H9 (cell line): ENCODE measurements at regions not wholly inside any gene's neighbourhood (a gene's known extent, or its start where the extent isn't known, plus 50 kb on each side); places are given as distances from the start of the nearest gene placed in this dataset.

Source experiments
- DNase-seq: peaks from one replicate; pipeline ENCODE4 v3.0.0-alpha.2; 2017
- H2AFZ ChIP-seq: one replicate; pipeline ENCODE4 v1.6.1; 2013; ENCODE audit warnings: mild to moderate bottlenecking, low read length, control low read depth, moderate library complexity
- H2AK5ac ChIP-seq: 2 replicates; pipeline ENCODE4 v1.6.1; 2013; ENCODE audit warnings: low read length, control low read depth, mixed read lengths; ENCODE audit not compliant: insufficient read length
- H2BK120ac ChIP-seq: one replicate; pipeline ENCODE4 v1.6.1; 2013; ENCODE audit warnings: low read depth, mild to moderate bottlenecking, low read length, control low read depth, inconsistent platforms; ENCODE audit not compliant: poor library complexity, severe bottlenecking
- H2BK12ac ChIP-seq: 2 replicates; pipeline ENCODE4 v1.6.1; 2013; ENCODE audit warnings: low read length, control low read depth, mixed read lengths, low read depth; ENCODE audit not compliant: insufficient read length
- H2BK15ac ChIP-seq: 2 replicates; pipeline ENCODE4 v1.6.1; 2013; ENCODE audit warnings: low read depth, low read length, control low read depth
- H2BK20ac ChIP-seq: one replicate; pipeline ENCODE4 v1.6.1; 2013; ENCODE audit warnings: low read depth, mild to moderate bottlenecking, low read length, control low read depth, inconsistent platforms; ENCODE audit not compliant: poor library complexity, severe bottlenecking
- H2BK5ac ChIP-seq: 2 replicates; pipeline ENCODE4 v1.6.1; 2013; ENCODE audit warnings: low read length, control low read depth, mixed read lengths; ENCODE audit not compliant: insufficient read length
- H3K14ac ChIP-seq: 2 replicates; pipeline ENCODE4 v1.6.1; 2013; ENCODE audit warnings: low read length, control low read depth; ENCODE audit not compliant: insufficient read depth
- H3K18ac ChIP-seq: 2 replicates; pipeline ENCODE4 v1.6.1; 2013; ENCODE audit warnings: low read depth, mild to moderate bottlenecking, mixed read lengths, low read length, control low read depth; ENCODE audit not compliant: insufficient read length
- H3K23ac ChIP-seq: 2 replicates; pipeline ENCODE4 v1.6.1; 2013; ENCODE audit warnings: low read length, control low read depth, mixed read lengths, low read depth; ENCODE audit not compliant: insufficient read length
- H3K23me2 ChIP-seq: 2 replicates; pipeline ENCODE4 v1.6.1; 2013; ENCODE audit warnings: low read depth, mild to moderate bottlenecking, mixed read lengths, low read length, control low read depth; ENCODE audit not compliant: insufficient read length, poor library complexity, severe bottlenecking
- H3K27ac ChIP-seq: 2 replicates; pipeline ENCODE4 v1.5.1; 2013; ENCODE audit warnings: low read length, control low read depth, mixed read lengths, low read depth; ENCODE audit not compliant: insufficient read length
- H3K27me3 ChIP-seq: 2 replicates; pipeline ENCODE4 v1.6.1; 2013; ENCODE audit warnings: low read length, control low read depth, inconsistent platforms; ENCODE audit not compliant: insufficient read depth
- H3K4ac ChIP-seq: 2 replicates; pipeline ENCODE4 v1.6.1; 2013; ENCODE audit warnings: low read depth, mild to moderate bottlenecking, control low read depth, inconsistent platforms, low read length, moderate library complexity
- H3K4me1 ChIP-seq: 2 replicates; pipeline ENCODE4 v1.6.1; 2013; ENCODE audit warnings: low read length, control low read depth, inconsistent platforms; ENCODE audit not compliant: insufficient read depth
- H3K4me2 ChIP-seq: 2 replicates; pipeline ENCODE4 v1.6.1; 2013; ENCODE audit warnings: low read length, control low read depth, mixed read lengths; ENCODE audit not compliant: insufficient read length, insufficient read depth
- H3K56ac ChIP-seq: 2 replicates; pipeline ENCODE4 v1.6.1; 2013; ENCODE audit warnings: low read depth, mild to moderate bottlenecking, mixed read lengths, low read length, control low read depth; ENCODE audit not compliant: insufficient read length
- H3K79me1 ChIP-seq: 2 replicates; pipeline ENCODE4 v1.6.1; 2013; ENCODE audit warnings: low read depth, mild to moderate bottlenecking, moderate library complexity, low read length, control low read depth, inconsistent platforms; ENCODE audit not compliant: insufficient read depth, poor library complexity, severe bottlenecking
- H3K79me2 ChIP-seq: 2 replicates; pipeline ENCODE4 v1.6.1; 2013; ENCODE audit warnings: low read length, control low read depth, inconsistent platforms; ENCODE audit not compliant: insufficient read depth
- H3K9ac ChIP-seq: 2 replicates; pipeline ENCODE4 v1.6.1; 2013; ENCODE audit warnings: low read length, control low read depth, mixed read lengths; ENCODE audit not compliant: insufficient read length; ENCODE audit errors: extremely low read depth
- H3K9me3 ChIP-seq: one replicate; pipeline ENCODE4 v1.6.1; 2013; ENCODE audit warnings: low read depth, low read length, inconsistent platforms; ENCODE audit not compliant: control insufficient read depth
- H3T11ph ChIP-seq: one replicate; pipeline ENCODE4 v1.6.1; 2013; ENCODE audit warnings: mild to moderate bottlenecking, low read length, control low read depth, inconsistent platforms
- H4K20me1 ChIP-seq: one replicate; pipeline ENCODE4 v1.6.1; 2013; ENCODE audit not compliant: control insufficient read depth, insufficient read length, insufficient read depth
- H4K5ac ChIP-seq: 2 replicates; pipeline ENCODE4 v1.6.1; 2013; ENCODE audit warnings: low read depth, mild to moderate bottlenecking, mixed read lengths, low read length, control low read depth; ENCODE audit not compliant: insufficient read length
- H4K8ac ChIP-seq: replicated peaks from 2 replicates; pipeline ENCODE4 v1.6.1; 2013; ENCODE audit warnings: low read length, control low read depth, mixed read lengths, low read depth; ENCODE audit not compliant: insufficient read length
- H4K91ac ChIP-seq: 2 replicates; pipeline ENCODE4 v1.6.1; 2013; ENCODE audit warnings: low read depth, mild to moderate bottlenecking, moderate library complexity, mixed read lengths, low read length, control low read depth; ENCODE audit not compliant: insufficient read length
- H3K27ac Mint-ChIP-seq, 3 experiments: 2 replicates in 2 of 3; 3 replicates in 1 of 3; pipeline ENCODE4 v1.8.0; 2020 to 2021; ENCODE audit warnings: mixed read lengths in 3 of 3, mild to moderate bottlenecking in 1 of 3, moderate library complexity in 1 of 3
- H3K27me3 Mint-ChIP-seq: 2 replicates; pipeline ENCODE4 v1.8.0; 2021; ENCODE audit warnings: low read depth, mild to moderate bottlenecking, moderate library complexity, mixed read lengths
- H3K36me3 Mint-ChIP-seq, 3 experiments: 2 replicates in 2 of 3; 3 replicates in 1 of 3; pipeline ENCODE4 v1.8.0; 2020 to 2021; ENCODE audit warnings: low read depth in 3 of 3, mixed read lengths in 3 of 3; ENCODE audit not compliant: insufficient read depth in 1 of 3
- H3K4me1 Mint-ChIP-seq, 2 experiments: 2 replicates each; pipeline ENCODE4 v1.8.0; 2020; ENCODE audit warnings: mixed read lengths in 2 of 2
- H3K4me3 Mint-ChIP-seq, 2 experiments: 2 replicates in 1 of 2; 3 replicates in 1 of 2; pipeline ENCODE4 v1.8.0; 2020 to 2021; ENCODE audit warnings: mild to moderate bottlenecking in 2 of 2, mixed read lengths in 2 of 2, moderate library complexity in 1 of 2
- H3K9me3 Mint-ChIP-seq, 2 experiments: 2 replicates in 1 of 2; 3 replicates in 1 of 2; pipeline ENCODE4 v1.8.0; 2020; ENCODE audit warnings: mild to moderate bottlenecking in 2 of 2, mixed read lengths in 2 of 2, moderate library complexity in 1 of 2
- CTCF ChIP-seq: fragments of 200-600 bp; sonication (generic); conservative IDR thresholded peaks from 3 replicates; pipeline ENCODE4 v1.8.0; 2021; ENCODE audit warnings: antibody characterized with exemption, mild to moderate bottlenecking
- WGBS: extraction: QIAGEN DNeasy Blood & Tissue Kit; methylation state at CpG from one replicate; pipeline ENCODE4 v1.1.7; 2013; ENCODE audit warnings: missing lambda C conversion rate, low lambda C conversion rate, mixed read lengths; ENCODE audit not compliant: insufficient read length; ENCODE audit errors: extremely low coverage; 5-methylcytosine and 5-hydroxymethylcytosine counted together

DNA sequence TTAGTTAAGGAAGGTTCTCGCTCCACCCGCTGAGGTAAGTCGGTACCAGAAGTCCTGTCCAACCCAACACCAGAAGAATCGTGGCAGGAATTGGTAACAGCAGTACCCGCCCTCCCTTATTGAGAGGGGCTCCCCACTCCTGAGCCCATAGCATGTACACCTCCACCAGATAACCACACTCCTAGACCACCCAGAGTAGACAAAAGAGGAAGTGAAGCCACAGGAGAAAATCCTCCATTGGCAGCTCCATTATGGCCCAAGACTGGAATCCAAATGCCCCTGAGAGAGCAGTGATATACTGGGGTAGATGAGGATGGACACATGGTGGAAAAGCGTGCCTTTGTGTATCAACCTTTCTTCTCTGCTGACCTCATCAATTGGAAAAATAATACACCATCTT lies 106.1 kb upstream of the EPB41L4A start:
- no peaks in the 10 kb centered on the region for H4K20me1 ChIP-seq
- no peak overlapping the region for H3K23ac ChIP-seq
- no peak overlapping the region for H2BK120ac ChIP-seq
- H4K8ac ChIP-seq = no peak overlapping the region
- H4K5ac ChIP-seq = no peak overlapping the region
- H3K27me3 ChIP-seq = no peaks in the 10 kb centered on the region
- no peaks in the 10 kb centered on the region for H3K9me3 ChIP-seq
- Mint-ChIP-seq H3K4me3 (no peak overlapping the region), H3K4me1 (peaks cover 16 to 18% of the 10 kb centered on the region in 2 experiments), H3K9me3 (peaks cover 0 to 5% of the 10 kb centered on the region in 2 experiments; a peak in 3 of 5 replicates), H3K27me3 (no peaks in the 10 kb centered on the region; the same call in 1 of the 2 replicates), H3K27ac (no peak overlapping the region), H3K36me3 (peaks cover 0 to 11% (median 2%) of the 10 kb centered on the region in 3 experiments; a peak in 3 of 7 replicates)
- H3K4ac ChIP-seq = no peak overlapping the region
- no peak overlapping the region for H3K4me2 ChIP-seq
- H3K18ac ChIP-seq = no peak overlapping the region
- no peak for DNase-seq
- no peak overlapping the region for H3K56ac ChIP-seq
- no peak overlapping the region for H2BK20ac ChIP-seq
- WGBS = no CpG with 5 or more reads among the region's 6 CpGs
- H2AFZ ChIP-seq = no peak overlapping the region
- no peak overlapping the region for H2BK5ac ChIP-seq
- no peaks in the 10 kb centered on the region for H3K23me2 ChIP-seq
- H3K79me1 ChIP-seq = no peaks in the 10 kb centered on the region
- H2BK12ac ChIP-seq = no peak overlapping the region
- no peak overlapping the region for H3K9ac ChIP-seq
- H3K79me2 ChIP-seq = no peaks in the 10 kb centered on the region
- no peak overlapping the region for H3K14ac ChIP-seq
- H2BK15ac ChIP-seq = no peak overlapping the region
- H4K91ac ChIP-seq = no peak overlapping the region
- no peak overlapping the region for H3T11ph ChIP-seq
- no peak overlapping the region for H2AK5ac ChIP-seq
- no peak overlapping the region for H3K27ac ChIP-seq
- H3K4me1 ChIP-seq = no peaks in the 10 kb centered on the region; the same call in 1 of the 2 replicates
- TF ChIP-seq CTCF = no peak
